ENCODE measurements at regions not wholly inside any gene's neighbourhood (a gene's known extent, or its start where the extent isn't known, plus 50 kb on each side); places are given as distances from the start of the nearest gene placed in this dataset.

GRCh38 chr18:25834061-25834460, 256.4 kb downstream of the SS18 start:
- DNase-seq (no peak), ATAC-seq (no peak)
- H3K4me3 ChIP-seq (ENCODE audit: low read length), result no peak overlapping the region
- Mint-ChIP-seq H3K27ac (no peak overlapping the region), H3K4me1 (no peaks in the 10 kb centered on the region), H3K27me3 (ENCODE audit: low read depth in 2 of 2) (peaks cover 0 to 5% of the 10 kb centered on the region in 2 donors), H3K36me3 (no peaks in the 10 kb centered on the region), H3K9me3 (no peaks in the 10 kb centered on the region), H3K4me3 (no peak overlapping the region)
- no peaks in the 10 kb centered on the region for H3K9me3 ChIP-seq (ENCODE audit: control insufficient read depth, insufficient read depth, low read length)
- intact Hi-C loops (cut with micrococcal nuclease), result loop anchor here (5.0 kb wide), 1 partner anchor 272 kb away; no protein-coding TSS in a partner anchor
- TF ChIP-seq CTCF (IDR thresholded peaks at IDR 0.05), result no peak
- 78% methylated on average over 8 of the region's 8 CpGs for WGBS (ENCODE audit: insufficient coverage)
- no peak overlapping the region for H3K27ac ChIP-seq (ENCODE audit: low read length)
- H3K4me1 ChIP-seq (ENCODE audit: control insufficient read depth, insufficient read depth, low read length), result no peaks in the 10 kb centered on the region
- H3K36me3 ChIP-seq (ENCODE audit: control insufficient read depth, insufficient read depth, low read length), result no peaks in the 10 kb centered on the region
- no peaks in the 10 kb centered on the region for H3K27me3 ChIP-seq (ENCODE audit: control insufficient read depth, insufficient read depth, low read length)

- Mint-ChIP-seq H3K4me1 (no peaks in the 10 kb centered on the region), H3K27ac (no peak overlapping the region), H3K4me3 (no peak overlapping the region), H3K36me3 (no peaks in the 10 kb centered on the region), H3K27me3 (ENCODE audit: low read depth in 2 of 2) (peaks cover 0 to 4% of the 10 kb centered on the region in 2 donors), H3K9me3 (no peaks in the 10 kb centered on the region)
- no peaks in the 10 kb centered on the region for H3K4me1 ChIP-seq (ENCODE audit: control insufficient read depth, insufficient read depth, low read length)
- WGBS (ENCODE audit: insufficient coverage), result 34% methylated on average over 3 of the region's 3 CpGs
- intact Hi-C loops (cut with micrococcal nuclease), result loop anchor here (5.0 kb wide), 1 partner anchor 270 kb away; no protein-coding TSS in a partner anchor
- no peak overlapping the region for H3K27ac ChIP-seq (ENCODE audit: low read length)
- no peaks in the 10 kb centered on the region for H3K9me3 ChIP-seq (ENCODE audit: control insufficient read depth, insufficient read depth, low read length)
- H3K4me3 ChIP-seq (ENCODE audit: low read length), result no peak overlapping the region
- no peaks in the 10 kb centered on the region for H3K27me3 ChIP-seq (ENCODE audit: control insufficient read depth, insufficient read depth, low read length)
- no peaks in the 10 kb centered on the region for H3K36me3 ChIP-seq (ENCODE audit: control insufficient read depth, insufficient read depth, low read length)
- DNase-seq (peak in 1 of 2 donors; percentile 13), ATAC-seq (peak in 1 of 3 donors; percentile 75)
- TF ChIP-seq CTCF (IDR thresholded peaks at IDR 0.05), result peak; percentile 39
Measured at GRCh38 chr18:25832001-25832604, 258.3 kb downstream of the SS18 start.

GRCh38 chr18:25831301-25831701, 259.1 kb downstream of the SS18 start:
- no peaks in the 10 kb centered on the region for H3K9me3 Mint-ChIP-seq
- intact Hi-C loops (cut with micrococcal nuclease), result loop anchor here (5.0 kb wide), 1 partner anchor 269 kb away; no protein-coding TSS in a partner anchor
- H3K4me3 ChIP-seq (ENCODE audit: low read length), result no peak overlapping the region
- no peak overlapping the region for H3K4me3 Mint-ChIP-seq
- H3K27ac Mint-ChIP-seq, result no peak overlapping the region
- H3K4me1 Mint-ChIP-seq, result peaks cover 0 to 4% of the 10 kb centered on the region in 2 donors
- TF ChIP-seq CTCF (IDR thresholded peaks at IDR 0.05), result no peak
- 90% methylated on average over 5 of the region's 5 CpGs for WGBS (ENCODE audit: insufficient coverage)
- no peaks in the 10 kb centered on the region for H3K27me3 Mint-ChIP-seq (ENCODE audit: low read depth in 2 of 2)
- no peaks in the 10 kb centered on the region for H3K36me3 Mint-ChIP-seq
- H3K27me3 ChIP-seq (ENCODE audit: control insufficient read depth, insufficient read depth, low read length), result no peaks in the 10 kb centered on the region
- no peaks in the 10 kb centered on the region for H3K36me3 ChIP-seq (ENCODE audit: control insufficient read depth, insufficient read depth, low read length)
- DNase-seq (no peak), ATAC-seq (no peak)
- no peaks in the 10 kb centered on the region for H3K9me3 ChIP-seq (ENCODE audit: control insufficient read depth, insufficient read depth, low read length)
- H3K4me1 ChIP-seq (ENCODE audit: control insufficient read depth, insufficient read depth, low read length), result no peaks in the 10 kb centered on the region
- no peak overlapping the region for H3K27ac ChIP-seq (ENCODE audit: low read length)

- no peak overlapping the region for H3K4me3 ChIP-seq (ENCODE audit: low read length)
- Mint-ChIP-seq H3K9me3 (no peaks in the 10 kb centered on the region), H3K4me3 (no peak overlapping the region), H3K27me3 (ENCODE audit: low read depth in 2 of 2) (no peaks in the 10 kb centered on the region), H3K27ac (no peak overlapping the region), H3K36me3 (no peaks in the 10 kb centered on the region), H3K4me1 (peaks cover 0 to 5% of the 10 kb centered on the region in 2 donors)
- H3K36me3 ChIP-seq (ENCODE audit: control insufficient read depth, insufficient read depth, low read length), result no peaks in the 10 kb centered on the region
- TF ChIP-seq CTCF (IDR thresholded peaks at IDR 0.05), result no peak
- 80% methylated on average over 2 of the region's 2 CpGs for WGBS (ENCODE audit: insufficient coverage)
- DNase-seq, result no peak
- H3K27ac ChIP-seq (ENCODE audit: low read length), result no peak overlapping the region
- H3K4me1 ChIP-seq (ENCODE audit: control insufficient read depth, insufficient read depth, low read length), result no peaks in the 10 kb centered on the region
- no peaks in the 10 kb centered on the region for H3K27me3 ChIP-seq (ENCODE audit: control insufficient read depth, insufficient read depth, low read length)
- intact Hi-C loops (cut with micrococcal nuclease), result loop anchor here (5.0 kb wide), 1 partner anchor 268 kb away; no protein-coding TSS in a partner anchor
- ATAC-seq, result no peak
- no peaks in the 10 kb centered on the region for H3K9me3 ChIP-seq (ENCODE audit: control insufficient read depth, insufficient read depth, low read length)
Measured at GRCh38 chr18:25830787-25831186, 259.6 kb downstream of the SS18 start.

All from natural killer cell (primary cell).